Stimulated activated CD4-positive, alpha-beta T cell treated with anti-CD3 and anti-CD28 coated beads, TNF-alpha, amount 100 ng/mL, for 48 hours (primary cell): ENCODE measurements at regions not wholly inside any gene's neighbourhood (a gene's known extent, or its start where the extent isn't known, plus 50 kb on each side); places are given as distances from the start of the nearest gene placed in this dataset.

Source experiments
- DNase-seq, 3 donors: peaks; one replicate each; pipeline ENCODE4 v3.0.0-alpha.2; 2020; ENCODE audit warnings: low read depth in 3 of 3

- no peak for DNase-seq
Observed at GRCh38 chr1:106961646-106962045, 94.8 kb upstream of the PRMT6 start.

DNA sequence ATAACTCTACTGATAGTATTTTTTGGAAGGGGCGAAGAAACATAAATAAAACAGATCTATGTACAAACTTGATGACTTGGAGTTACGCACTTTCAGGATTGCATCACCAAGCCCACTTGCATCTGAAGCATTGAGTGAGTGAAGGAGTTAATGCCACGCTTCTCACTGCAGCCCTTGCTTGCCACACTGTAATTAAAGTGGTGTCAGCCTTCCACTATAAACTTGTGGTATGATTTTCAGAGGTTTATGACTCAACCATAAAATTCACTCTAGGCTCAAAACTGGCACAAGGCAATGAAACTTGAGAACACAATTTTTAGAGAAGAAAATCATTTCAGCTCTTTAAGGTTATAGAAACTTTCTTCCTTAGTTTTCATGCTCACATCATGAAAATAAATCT, 93.9 kb upstream of the PRMT6 start:
- no peak for DNase-seq

GRCh38 chr1:106964495-106964894, 92.0 kb upstream of the PRMT6 start:
- DNase-seq: no peak

- DNase-seq: no peak
Observed at GRCh38 chr1:106968644-106969043, 87.8 kb upstream of the PRMT6 start.

DNA sequence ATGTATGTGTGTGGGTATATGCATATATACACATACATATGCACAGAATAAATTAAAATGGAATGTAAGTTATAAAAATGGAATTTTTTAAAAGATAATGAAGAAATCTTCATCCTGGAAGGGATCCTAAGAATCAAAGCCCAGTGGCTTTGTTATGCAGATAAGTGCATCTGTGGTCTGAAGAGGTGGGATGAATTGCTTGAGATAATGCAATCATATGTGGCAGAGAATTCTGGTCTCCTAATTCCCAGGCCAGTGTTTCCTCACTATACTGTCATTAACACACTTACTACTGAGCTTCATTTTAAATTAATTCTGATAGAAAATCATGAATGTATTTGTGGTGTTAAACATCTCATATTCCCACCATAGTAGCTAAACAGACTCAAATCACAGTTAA, 86.7 kb upstream of the PRMT6 start:
- no peak for DNase-seq

DNA sequence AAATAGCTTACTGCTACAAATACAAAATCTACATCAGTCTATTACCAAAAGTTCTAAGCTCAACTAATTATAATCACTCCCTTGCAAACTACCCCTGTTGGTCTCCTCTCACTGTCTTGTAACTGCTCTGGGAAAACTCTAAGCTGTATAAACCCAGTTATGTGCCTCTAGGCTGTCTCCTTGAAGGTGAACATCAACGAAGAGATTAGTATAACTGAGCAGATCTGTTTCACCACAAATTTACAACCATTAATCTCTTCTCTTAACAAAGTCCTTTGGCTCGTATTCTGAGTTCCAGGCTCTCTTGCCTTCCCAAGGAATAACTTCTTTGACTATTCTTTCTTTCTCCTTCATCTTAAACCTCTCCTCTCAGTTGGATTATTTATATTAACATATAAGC, 84.4 kb upstream of the PRMT6 start:
- DNase-seq: no peak

GRCh38 chr1:106975944-106976343, 80.5 kb upstream of the PRMT6 start:
- no peak for DNase-seq

DNA sequence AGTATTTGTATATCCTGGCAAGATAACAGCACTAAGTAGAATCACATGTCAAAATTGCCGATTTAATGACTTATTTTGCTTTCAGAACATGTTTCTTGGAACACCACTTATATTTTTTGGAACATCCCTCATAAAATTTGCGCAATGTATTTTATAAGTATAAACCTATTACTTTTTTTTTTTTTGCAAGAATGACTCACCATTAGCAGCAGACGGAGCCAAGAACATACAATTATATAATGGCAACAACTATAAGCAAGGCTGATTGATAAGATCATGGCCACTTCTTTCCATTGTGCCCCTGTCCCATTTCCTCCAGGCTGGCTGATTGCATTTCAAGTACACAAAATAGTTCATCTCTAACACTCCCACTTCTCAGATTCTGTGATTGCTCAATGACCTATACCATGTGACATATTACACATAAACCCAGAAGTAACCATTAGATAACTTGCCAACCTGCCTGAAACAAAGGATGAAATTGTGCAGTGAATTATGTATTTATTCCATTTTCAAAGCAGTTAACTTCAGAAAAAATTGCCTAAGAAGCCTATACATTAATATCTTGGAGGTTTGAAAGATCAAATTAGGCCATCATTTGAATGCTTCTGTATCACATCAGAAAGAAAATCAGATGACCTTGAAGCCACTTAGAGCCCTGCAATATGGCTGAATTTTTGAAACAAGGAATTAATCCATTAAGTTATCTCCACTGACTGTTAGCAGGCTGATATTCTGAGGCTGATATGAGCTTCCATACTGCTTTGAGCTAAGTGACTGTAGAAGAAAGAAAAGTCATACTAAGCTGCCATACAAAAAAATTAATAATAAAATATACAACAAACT, 77.8 kb upstream of the PRMT6 start:
- DNase-seq: no peak

- DNase-seq: no peak
Observed at GRCh38 chr1:106979371-106979770, 77.1 kb upstream of the PRMT6 start.

- no peak for DNase-seq
Observed at GRCh38 chr1:106980121-106980520, 76.4 kb upstream of the PRMT6 start.

- DNase-seq: no peak
Observed at GRCh38 chr1:106984801-106985200, 71.7 kb upstream of the PRMT6 start.

GRCh38 chr1:106986603-106987002, 69.9 kb upstream of the PRMT6 start:
- no peak for DNase-seq

- DNase-seq: no peak
Observed at GRCh38 chr1:106995970-106996369, 60.5 kb upstream of the PRMT6 start.

- no peak for DNase-seq
Observed at GRCh38 chr1:106998431-106999002, 58.0 kb upstream of the PRMT6 start.

GRCh38 chr1:107000902-107001301, 55.6 kb upstream of the PRMT6 start:
- DNase-seq: no peak

GRCh38 chr1:107003972-107004371, 52.5 kb upstream of the PRMT6 start:
- no peak for DNase-seq

DNA sequence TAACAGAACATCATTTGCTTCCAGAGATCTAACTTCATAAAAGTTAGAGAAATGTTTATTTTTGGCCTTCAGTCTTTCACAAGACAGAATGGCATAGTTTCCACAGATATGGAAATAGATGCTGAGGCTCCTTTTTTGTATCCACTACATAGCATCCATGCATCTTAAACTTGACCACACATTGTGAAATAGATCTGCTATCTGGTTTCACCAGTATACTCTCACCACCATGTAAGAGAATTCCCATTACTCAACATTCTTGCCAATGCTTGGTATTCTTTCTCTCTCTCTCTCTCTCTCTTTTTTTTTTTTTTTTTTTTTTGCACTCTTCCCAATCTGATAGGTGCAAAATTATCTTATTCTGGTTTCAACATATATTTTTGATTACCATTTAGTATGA, 52.1 kb upstream of the PRMT6 start:
- no peak for DNase-seq
